ENCODE measurements at regions not wholly inside any gene's neighbourhood (a gene's known extent, or its start where the extent isn't known, plus 50 kb on each side); places are given as distances from the start of the nearest gene placed in this dataset.

DNA sequence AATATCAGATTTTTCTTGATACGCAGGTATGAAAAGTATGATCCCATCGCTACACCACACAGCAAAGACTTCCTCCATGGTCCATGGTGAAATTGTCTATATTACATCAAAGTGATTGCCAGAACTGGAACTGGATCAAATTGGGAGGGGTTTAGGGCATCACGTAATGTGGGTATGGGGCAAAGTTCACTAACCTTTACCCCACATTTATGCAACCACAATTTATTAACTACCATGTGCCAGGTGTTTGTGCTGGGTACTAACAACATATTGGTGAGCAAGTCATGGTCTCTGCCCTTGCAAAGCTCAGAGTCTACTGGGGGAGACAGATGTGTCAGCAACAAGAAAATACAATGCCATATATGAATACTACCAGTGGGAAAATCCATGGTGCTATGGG is 258.9 kb downstream of the SUDS3 start:
- TF ChIP-seq, protein P1, sequence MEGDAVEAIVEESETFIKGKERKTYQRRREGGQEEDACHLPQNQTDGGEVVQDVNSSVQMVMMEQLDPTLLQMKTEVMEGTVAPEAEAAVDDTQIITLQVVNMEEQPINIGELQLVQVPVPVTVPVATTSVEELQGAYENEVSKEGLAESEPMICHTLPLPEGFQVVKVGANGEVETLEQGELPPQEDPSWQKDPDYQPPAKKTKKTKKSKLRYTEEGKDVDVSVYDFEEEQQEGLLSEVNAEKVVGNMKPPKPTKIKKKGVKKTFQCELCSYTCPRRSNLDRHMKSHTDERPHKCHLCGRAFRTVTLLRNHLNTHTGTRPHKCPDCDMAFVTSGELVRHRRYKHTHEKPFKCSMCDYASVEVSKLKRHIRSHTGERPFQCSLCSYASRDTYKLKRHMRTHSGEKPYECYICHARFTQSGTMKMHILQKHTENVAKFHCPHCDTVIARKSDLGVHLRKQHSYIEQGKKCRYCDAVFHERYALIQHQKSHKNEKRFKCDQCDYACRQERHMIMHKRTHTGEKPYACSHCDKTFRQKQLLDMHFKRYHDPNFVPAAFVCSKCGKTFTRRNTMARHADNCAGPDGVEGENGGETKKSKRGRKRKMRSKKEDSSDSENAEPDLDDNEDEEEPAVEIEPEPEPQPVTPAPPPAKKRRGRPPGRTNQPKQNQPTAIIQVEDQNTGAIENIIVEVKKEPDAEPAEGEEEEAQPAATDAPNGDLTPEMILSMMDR (IDR thresholded peaks at IDR 0.05) = no peak
- no peak for TF ChIP-seq POLR2A (IDR thresholded peaks at IDR 0.05)
